Coronary artery (tissue), 2 donors: ENCODE measurements at regions not wholly inside any gene's neighbourhood (a gene's known extent, or its start where the extent isn't known, plus 50 kb on each side); places are given as distances from the start of the nearest gene placed in this dataset.

Source experiments
- DNase-seq: peaks from one replicate; pipeline ENCODE4 v3.0.0-alpha.2; 2017; ENCODE audit warnings: low spot score
- H3K27ac ChIP-seq, 2 donors: fragments of 200-600 bp; sonication (generic); one replicate each; pipeline ENCODE4 v1.5.1; 2016 to 2019
- H3K4me3 ChIP-seq: fragments of 200-600 bp; sonication (generic); 2 replicates; pipeline ENCODE4 v1.5.1; 2016; ENCODE audit warnings: mild to moderate bottlenecking, moderate library complexity
- TF ChIP-seq, protein P1 (sequence below): fragments of 200-600 bp; sonication (generic); IDR thresholded peaks from one replicate; pipeline ENCODE4 v1.5.1; 2019; ENCODE audit warnings: antibody characterized with exemption

DNA sequence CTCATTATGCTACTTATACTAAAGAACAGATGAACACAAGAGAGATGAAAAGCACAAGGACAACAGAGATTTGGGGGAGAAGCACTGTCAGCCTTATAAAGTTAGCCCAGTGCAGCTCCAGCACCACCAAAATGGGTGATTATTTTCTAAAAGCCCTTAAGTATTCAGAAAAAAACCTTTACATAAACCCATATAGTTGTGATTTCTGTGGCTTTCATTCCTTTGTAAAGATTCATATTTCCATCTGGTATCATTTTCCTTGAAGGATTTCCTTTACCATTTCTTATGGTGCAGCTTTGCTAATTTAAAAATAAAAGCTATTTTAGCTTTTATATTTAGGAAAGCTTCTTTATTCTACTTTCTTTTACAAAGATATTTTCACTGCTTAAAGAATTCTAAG lies 311.0 kb downstream of the TMEM167A start:
- no peak overlapping the region for H3K27ac ChIP-seq
- H3K4me3 ChIP-seq = no peak overlapping the region
- no peak for DNase-seq
- TF ChIP-seq, protein P1, sequence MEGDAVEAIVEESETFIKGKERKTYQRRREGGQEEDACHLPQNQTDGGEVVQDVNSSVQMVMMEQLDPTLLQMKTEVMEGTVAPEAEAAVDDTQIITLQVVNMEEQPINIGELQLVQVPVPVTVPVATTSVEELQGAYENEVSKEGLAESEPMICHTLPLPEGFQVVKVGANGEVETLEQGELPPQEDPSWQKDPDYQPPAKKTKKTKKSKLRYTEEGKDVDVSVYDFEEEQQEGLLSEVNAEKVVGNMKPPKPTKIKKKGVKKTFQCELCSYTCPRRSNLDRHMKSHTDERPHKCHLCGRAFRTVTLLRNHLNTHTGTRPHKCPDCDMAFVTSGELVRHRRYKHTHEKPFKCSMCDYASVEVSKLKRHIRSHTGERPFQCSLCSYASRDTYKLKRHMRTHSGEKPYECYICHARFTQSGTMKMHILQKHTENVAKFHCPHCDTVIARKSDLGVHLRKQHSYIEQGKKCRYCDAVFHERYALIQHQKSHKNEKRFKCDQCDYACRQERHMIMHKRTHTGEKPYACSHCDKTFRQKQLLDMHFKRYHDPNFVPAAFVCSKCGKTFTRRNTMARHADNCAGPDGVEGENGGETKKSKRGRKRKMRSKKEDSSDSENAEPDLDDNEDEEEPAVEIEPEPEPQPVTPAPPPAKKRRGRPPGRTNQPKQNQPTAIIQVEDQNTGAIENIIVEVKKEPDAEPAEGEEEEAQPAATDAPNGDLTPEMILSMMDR = no peak

DNA sequence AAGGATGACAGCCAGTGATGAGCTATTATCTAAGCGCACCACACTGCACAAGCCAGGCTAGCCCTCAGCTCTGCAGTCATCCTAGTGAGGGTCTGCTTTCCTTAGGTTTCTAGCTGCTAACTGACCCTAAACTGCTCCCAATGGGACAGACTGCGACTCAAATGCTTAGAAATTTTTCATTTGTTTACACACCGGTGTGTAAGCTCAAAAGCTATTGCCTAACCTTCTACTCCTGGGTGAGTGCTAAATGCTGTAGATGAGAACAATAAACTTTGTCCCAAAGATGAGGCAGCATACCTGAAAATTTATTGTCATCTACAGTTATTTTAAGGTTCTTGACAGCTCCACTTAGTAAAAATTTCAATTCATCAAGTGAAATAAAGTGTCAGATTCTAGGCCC lies 311.4 kb downstream of the TMEM167A start:
- DNase-seq = no peak

DNA sequence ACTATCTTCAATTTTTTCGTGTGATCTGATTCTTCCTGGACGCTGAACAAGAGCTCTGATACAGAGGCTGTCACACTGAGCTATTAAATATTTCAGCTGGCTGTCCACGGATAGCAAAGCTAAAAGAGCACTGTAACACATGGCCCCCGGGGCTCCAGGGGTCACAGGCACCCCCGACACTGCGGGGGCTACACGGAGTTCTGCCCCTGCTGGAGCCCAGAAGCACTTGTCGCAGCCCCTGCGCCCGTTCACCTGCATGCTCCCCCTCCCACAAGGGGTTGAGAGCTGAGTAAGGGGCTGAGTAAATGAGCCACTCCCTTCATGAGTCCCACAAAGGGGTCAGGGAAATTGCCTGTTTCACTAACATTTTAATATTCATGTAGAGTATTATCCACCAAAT lies 316.3 kb downstream of the TMEM167A start:
- no peak overlapping the region for H3K27ac ChIP-seq
- TF ChIP-seq, protein P1 = no peak
- H3K4me3 ChIP-seq = no peak overlapping the region
- no peak for DNase-seq

More for the DNA sequence above, 311.4 kb downstream of the TMEM167A start:
- TF ChIP-seq, protein P1 = no peak
- Histone ChIP-seq H3K4me3 (no peak overlapping the region), H3K27ac (no peak overlapping the region)

DNA sequence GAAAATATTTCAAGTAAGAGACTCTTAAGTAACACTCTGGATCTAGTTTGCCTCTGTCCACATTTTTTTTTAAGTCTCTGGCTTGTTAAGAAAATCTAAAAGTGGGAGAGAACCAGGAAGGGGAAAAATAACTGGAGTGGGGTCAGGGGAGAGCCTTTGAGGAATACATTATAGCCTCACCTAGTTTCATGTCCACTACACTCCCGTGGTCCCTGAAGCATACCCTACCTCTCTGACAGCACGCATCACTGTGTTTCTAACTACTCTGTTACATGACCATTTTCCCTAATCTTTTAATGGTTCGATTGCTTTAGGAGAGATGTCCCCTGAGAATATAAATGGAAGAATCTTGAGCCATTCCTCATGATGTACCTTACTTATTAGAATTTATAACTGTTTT lies 318.3 kb downstream of the TMEM167A start:
- no peak overlapping the region for H3K4me3 ChIP-seq
- TF ChIP-seq, protein P1 = no peak
- no peak overlapping the region for H3K27ac ChIP-seq
- DNase-seq = no peak

DNA sequence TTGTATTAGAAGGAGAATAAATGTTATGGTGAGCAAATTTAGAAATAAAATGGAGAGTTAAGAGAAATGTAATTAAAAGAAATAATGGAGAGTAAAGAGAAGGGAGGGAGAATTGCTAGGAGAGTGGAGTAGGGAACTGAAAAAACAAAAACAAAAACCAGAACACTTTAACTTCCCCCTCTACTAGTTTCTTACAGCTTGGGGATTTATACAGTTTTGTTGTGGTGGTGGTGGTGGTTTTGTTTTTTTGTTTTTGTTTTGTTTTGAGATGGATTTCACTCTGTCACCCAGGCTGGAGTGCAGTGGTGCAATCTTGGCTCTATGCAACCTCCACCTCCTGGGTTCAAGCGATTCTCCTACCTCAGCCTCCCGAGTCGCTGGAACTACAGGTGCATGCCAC lies 322.4 kb downstream of the TMEM167A start:
- Histone ChIP-seq H3K27ac (no peak overlapping the region), H3K4me3 (no peak overlapping the region)
- TF ChIP-seq, protein P1 = no peak
- DNase-seq = no peak

DNA sequence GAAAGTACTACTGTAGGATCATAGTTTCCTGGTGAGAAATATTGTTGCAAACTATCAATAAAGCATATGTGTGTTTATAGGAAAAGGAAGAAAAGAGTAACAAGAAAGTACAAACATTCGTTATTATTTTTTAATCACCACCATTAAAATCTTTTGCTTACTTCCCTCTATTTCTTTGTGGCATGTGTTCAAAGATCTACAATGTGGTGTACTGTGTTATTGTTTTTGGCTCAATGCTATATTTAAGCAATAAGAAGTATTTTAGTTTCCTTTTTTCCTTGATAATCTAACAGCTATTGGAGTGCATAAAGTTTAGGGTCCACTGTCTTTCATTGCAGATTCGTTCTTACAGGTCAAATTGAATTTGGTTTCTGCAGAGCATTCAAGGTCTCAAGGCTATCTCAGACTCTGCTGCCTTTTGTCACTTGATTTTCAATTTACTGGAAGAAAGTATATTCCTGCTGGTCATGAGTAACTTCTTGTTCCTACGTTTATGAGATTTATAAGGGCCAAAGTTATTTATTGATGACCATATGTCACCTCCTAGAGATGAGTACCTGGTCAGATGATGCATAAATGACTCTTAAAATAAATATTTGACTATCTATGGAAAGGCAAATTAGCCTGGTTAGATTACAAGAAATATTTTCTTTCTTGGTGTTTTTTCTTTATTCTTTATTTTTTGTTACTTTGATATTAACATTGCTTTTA lies 323.0 kb downstream of the TMEM167A start:
- no peak overlapping the region for H3K27ac ChIP-seq
- DNase-seq = no peak
- no peak overlapping the region for H3K4me3 ChIP-seq
- TF ChIP-seq, protein P1 = no peak

DNA sequence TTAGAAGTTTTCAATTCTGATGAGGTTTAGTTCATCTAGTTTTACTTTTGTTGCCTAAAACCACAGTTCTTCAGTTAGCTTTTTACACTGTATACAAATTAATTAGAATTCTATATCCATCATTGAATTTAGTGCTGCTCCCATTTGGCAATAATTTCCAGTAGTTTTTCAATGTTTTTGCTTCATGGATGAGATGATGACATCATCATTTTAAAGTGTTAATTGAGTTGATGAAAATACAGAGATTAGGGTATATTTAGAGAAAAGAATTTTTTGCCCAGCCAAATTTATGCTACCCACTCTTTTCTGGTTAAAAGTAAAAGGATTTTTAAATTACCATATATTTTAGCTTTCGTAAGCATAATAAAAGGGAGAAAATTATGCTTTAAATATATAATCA lies 323.8 kb downstream of the TMEM167A start:
- no peak for DNase-seq
- Histone ChIP-seq H3K27ac (no peak overlapping the region), H3K4me3 (no peak overlapping the region)
- TF ChIP-seq, protein P1 = no peak
